ENCODE measurements at regions not wholly inside any gene's neighbourhood (a gene's known extent, or its start where the extent isn't known, plus 50 kb on each side); places are given as distances from the start of the nearest gene placed in this dataset.

GRCh38 chr6:47160702-47161101 lies 118.6 kb upstream of the ADGRF1 start:
- Mint-ChIP-seq H3K27ac (no peak overlapping the region), H3K4me3 (no peak overlapping the region), H3K4me1 (ENCODE audit: low read depth) (no peaks in the 10 kb centered on the region), H3K27me3 (no peaks in the 10 kb centered on the region), H3K9me3 (no peaks in the 10 kb centered on the region), H3K36me3 (ENCODE audit: low read depth) (no peaks in the 10 kb centered on the region)
- no peak for DNase-seq

GRCh38 chr6:47159763-47160162 lies 117.6 kb upstream of the ADGRF1 start:
- Mint-ChIP-seq H3K27ac (no peak overlapping the region), H3K27me3 (no peaks in the 10 kb centered on the region), H3K9me3 (no peaks in the 10 kb centered on the region), H3K4me1 (ENCODE audit: low read depth) (no peaks in the 10 kb centered on the region), H3K36me3 (ENCODE audit: low read depth) (no peaks in the 10 kb centered on the region), H3K4me3 (no peak overlapping the region)
- no peak for DNase-seq

- no peaks in the 10 kb centered on the region for H3K9me3 Mint-ChIP-seq
- H3K36me3 Mint-ChIP-seq (ENCODE audit: low read depth) = no peaks in the 10 kb centered on the region
- H3K4me1 Mint-ChIP-seq (ENCODE audit: low read depth) = no peaks in the 10 kb centered on the region
- H3K4me3 Mint-ChIP-seq = no peak overlapping the region
- DNase-seq = no peak
- no peaks in the 10 kb centered on the region for H3K27me3 Mint-ChIP-seq
- no peak overlapping the region for H3K27ac Mint-ChIP-seq
These were observed 115.6 kb upstream of the ADGRF1 start for GRCh38 chr6:47157653-47158219.

GRCh38 chr6:47157063-47157462 lies 114.9 kb upstream of the ADGRF1 start:
- no peaks in the 10 kb centered on the region for H3K4me1 Mint-ChIP-seq (ENCODE audit: low read depth)
- no peaks in the 10 kb centered on the region for H3K36me3 Mint-ChIP-seq (ENCODE audit: low read depth)
- H3K4me3 Mint-ChIP-seq = no peak overlapping the region
- no peak for DNase-seq
- H3K27ac Mint-ChIP-seq = no peak overlapping the region
- H3K9me3 Mint-ChIP-seq = no peaks in the 10 kb centered on the region
- no peaks in the 10 kb centered on the region for H3K27me3 Mint-ChIP-seq

- Mint-ChIP-seq H3K36me3 (ENCODE audit: low read depth) (no peaks in the 10 kb centered on the region), H3K4me3 (no peak overlapping the region), H3K4me1 (ENCODE audit: low read depth) (no peaks in the 10 kb centered on the region), H3K27ac (no peak overlapping the region), H3K27me3 (peaks cover 3% of the 10 kb centered on the region), H3K9me3 (no peaks in the 10 kb centered on the region)
- DNase-seq = no peak
These were observed 114.1 kb upstream of the ADGRF1 start for GRCh38 chr6:47156196-47156595.

- Mint-ChIP-seq H3K27ac (no peak overlapping the region), H3K9me3 (no peaks in the 10 kb centered on the region), H3K27me3 (peaks cover 3% of the 10 kb centered on the region), H3K4me1 (ENCODE audit: low read depth) (no peaks in the 10 kb centered on the region), H3K36me3 (ENCODE audit: low read depth) (no peaks in the 10 kb centered on the region), H3K4me3 (no peak overlapping the region)
- DNase-seq = no peak
These were observed 111.2 kb upstream of the ADGRF1 start for GRCh38 chr6:47153404-47153755.

- peaks cover 6% of the 10 kb centered on the region for H3K27me3 Mint-ChIP-seq
- H3K27ac Mint-ChIP-seq = no peak overlapping the region
- H3K4me3 Mint-ChIP-seq = no peak overlapping the region
- no peaks in the 10 kb centered on the region for H3K36me3 Mint-ChIP-seq (ENCODE audit: low read depth)
- no peaks in the 10 kb centered on the region for H3K9me3 Mint-ChIP-seq
- H3K4me1 Mint-ChIP-seq (ENCODE audit: low read depth) = no peaks in the 10 kb centered on the region
- no peak for DNase-seq
These were observed 110.7 kb upstream of the ADGRF1 start for GRCh38 chr6:47152666-47153403.

- Mint-ChIP-seq H3K36me3 (ENCODE audit: low read depth) (no peaks in the 10 kb centered on the region), H3K27ac (no peak overlapping the region), H3K27me3 (peaks cover 11% of the 10 kb centered on the region), H3K9me3 (no peaks in the 10 kb centered on the region), H3K4me1 (ENCODE audit: low read depth) (no peaks in the 10 kb centered on the region), H3K4me3 (no peak overlapping the region)
- DNase-seq = no peak
These were observed 109.2 kb upstream of the ADGRF1 start for GRCh38 chr6:47151232-47151898.

GRCh38 chr6:47149554-47149953 lies 107.4 kb upstream of the ADGRF1 start:
- Mint-ChIP-seq H3K4me3 (no peak overlapping the region), H3K4me1 (ENCODE audit: low read depth) (no peaks in the 10 kb centered on the region), H3K36me3 (ENCODE audit: low read depth) (no peaks in the 10 kb centered on the region), H3K27ac (no peak overlapping the region), H3K27me3 (peaks cover 14% of the 10 kb centered on the region), H3K9me3 (no peaks in the 10 kb centered on the region)
- DNase-seq = no peak

GRCh38 chr6:47149066-47149465 lies 106.9 kb upstream of the ADGRF1 start:
- H3K4me3 Mint-ChIP-seq = no peak overlapping the region
- H3K27ac Mint-ChIP-seq = no peak overlapping the region
- H3K36me3 Mint-ChIP-seq (ENCODE audit: low read depth) = no peaks in the 10 kb centered on the region
- no peak for DNase-seq
- H3K9me3 Mint-ChIP-seq = no peaks in the 10 kb centered on the region
- no peaks in the 10 kb centered on the region for H3K4me1 Mint-ChIP-seq (ENCODE audit: low read depth)
- peaks cover 14% of the 10 kb centered on the region for H3K27me3 Mint-ChIP-seq

- peaks cover 14% of the 10 kb centered on the region for H3K27me3 Mint-ChIP-seq
- no peaks in the 10 kb centered on the region for H3K9me3 Mint-ChIP-seq
- no peaks in the 10 kb centered on the region for H3K36me3 Mint-ChIP-seq (ENCODE audit: low read depth)
- DNase-seq = no peak
- H3K27ac Mint-ChIP-seq = no peak overlapping the region
- no peaks in the 10 kb centered on the region for H3K4me1 Mint-ChIP-seq (ENCODE audit: low read depth)
- no peak overlapping the region for H3K4me3 Mint-ChIP-seq
These were observed 105.8 kb upstream of the ADGRF1 start for GRCh38 chr6:47147836-47148344.

- Mint-ChIP-seq H3K27me3 (peaks cover 14% of the 10 kb centered on the region), H3K4me3 (no peak overlapping the region), H3K36me3 (ENCODE audit: low read depth) (no peaks in the 10 kb centered on the region), H3K9me3 (no peaks in the 10 kb centered on the region), H3K27ac (no peak overlapping the region), H3K4me1 (ENCODE audit: low read depth) (no peaks in the 10 kb centered on the region)
- no peak for DNase-seq
These were observed 105.1 kb upstream of the ADGRF1 start for GRCh38 chr6:47147175-47147727.

- Mint-ChIP-seq H3K36me3 (ENCODE audit: low read depth) (no peaks in the 10 kb centered on the region), H3K27me3 (peaks cover 14% of the 10 kb centered on the region), H3K4me3 (no peak overlapping the region), H3K4me1 (ENCODE audit: low read depth) (no peaks in the 10 kb centered on the region), H3K27ac (no peak overlapping the region), H3K9me3 (no peaks in the 10 kb centered on the region)
- no peak for DNase-seq
These were observed 104.5 kb upstream of the ADGRF1 start for GRCh38 chr6:47146431-47147174.

GRCh38 chr6:47145212-47145611 lies 103.1 kb upstream of the ADGRF1 start:
- no peaks in the 10 kb centered on the region for H3K9me3 Mint-ChIP-seq
- H3K4me1 Mint-ChIP-seq (ENCODE audit: low read depth) = no peaks in the 10 kb centered on the region
- no peak overlapping the region for H3K27ac Mint-ChIP-seq
- H3K4me3 Mint-ChIP-seq = no peak overlapping the region
- H3K36me3 Mint-ChIP-seq (ENCODE audit: low read depth) = no peaks in the 10 kb centered on the region
- H3K27me3 Mint-ChIP-seq = peaks cover 11% of the 10 kb centered on the region
- no peak for DNase-seq

Measured in activated T-cell treated with anti-CD3 and anti-CD28 coated beads, Interleukin-2, amount 50 U/mL, for 24 hours (primary cell).